AG08395 (cell line): ENCODE measurements at regions not wholly inside any gene's neighbourhood (a gene's known extent, or its start where the extent isn't known, plus 50 kb on each side); places are given as distances from the start of the nearest gene placed in this dataset.
A peak's percentile ranks its signal among the peaks of the same experiment; 100 is the strongest.

Experiments
- DNase-seq: peaks from one replicate; pipeline ENCODE4 v3.0.0; 2012; ENCODE audit warnings: mixed read lengths, low spot score

DNA sequence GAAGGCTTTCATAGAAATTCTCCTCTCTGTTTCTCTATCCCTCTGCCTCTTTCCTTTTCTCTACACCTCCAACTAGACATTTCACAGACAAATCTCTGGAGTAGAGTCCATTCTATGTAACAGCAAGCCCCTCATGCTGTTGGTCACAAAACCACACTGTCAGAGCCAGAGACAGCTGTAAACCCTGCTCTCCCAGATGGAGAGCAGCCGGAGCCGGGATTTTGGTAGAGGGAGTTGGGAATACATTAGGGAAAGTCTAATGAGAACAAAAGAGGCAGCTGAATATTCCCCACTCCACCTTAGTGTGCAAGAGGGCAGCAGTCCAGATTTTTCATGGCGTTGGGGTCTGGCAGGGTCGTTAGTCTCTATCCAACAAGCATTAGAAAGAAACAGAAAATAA, 68.3 kb upstream of the EDN1 start:
- no peak for DNase-seq

DNA sequence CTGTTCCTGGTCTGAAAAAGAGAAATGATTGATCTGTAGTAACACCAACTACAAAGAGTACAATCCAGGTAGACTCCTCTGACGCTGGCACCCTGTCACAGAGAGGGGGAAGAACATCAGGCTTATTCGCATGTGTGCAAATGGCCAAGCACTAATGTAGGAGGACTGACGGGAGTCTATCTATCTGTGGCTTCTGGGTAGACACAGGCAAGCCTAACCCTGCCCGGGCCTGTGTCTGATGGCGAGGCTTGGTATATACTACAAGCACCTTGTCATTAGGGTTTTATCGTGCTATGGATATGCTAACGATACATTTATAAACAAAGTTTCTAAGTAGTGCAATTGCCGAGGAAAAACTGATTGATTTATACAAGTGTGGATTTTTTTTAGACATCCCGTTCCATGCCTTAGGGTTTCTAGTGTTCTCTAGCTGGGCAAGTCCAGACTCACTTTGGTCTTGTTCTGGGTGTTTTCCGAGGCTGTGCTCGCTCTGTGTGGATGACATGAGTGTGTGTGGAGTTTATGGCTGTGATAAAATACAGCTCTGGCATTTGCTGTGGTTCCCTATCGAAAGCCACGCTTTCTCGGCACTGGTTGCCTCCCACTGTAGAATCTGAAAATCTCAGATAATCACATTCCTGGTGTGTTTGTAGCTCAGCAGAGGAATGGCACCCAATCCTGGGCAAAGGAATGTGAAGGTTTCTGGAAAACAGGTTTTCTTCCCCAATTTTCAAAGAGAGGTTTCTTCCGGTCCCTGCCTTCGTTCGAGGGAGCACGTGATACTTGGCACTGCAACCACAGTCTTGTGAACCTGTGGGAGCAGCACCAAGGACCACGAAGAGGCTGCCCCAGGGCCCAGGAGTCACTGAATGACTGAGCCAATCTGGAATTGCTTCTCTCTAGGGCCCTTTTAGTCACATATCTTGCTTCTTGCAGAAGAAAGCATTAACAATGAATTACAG, 67.5 kb upstream of the EDN1 start:
- no peak for DNase-seq

DNA sequence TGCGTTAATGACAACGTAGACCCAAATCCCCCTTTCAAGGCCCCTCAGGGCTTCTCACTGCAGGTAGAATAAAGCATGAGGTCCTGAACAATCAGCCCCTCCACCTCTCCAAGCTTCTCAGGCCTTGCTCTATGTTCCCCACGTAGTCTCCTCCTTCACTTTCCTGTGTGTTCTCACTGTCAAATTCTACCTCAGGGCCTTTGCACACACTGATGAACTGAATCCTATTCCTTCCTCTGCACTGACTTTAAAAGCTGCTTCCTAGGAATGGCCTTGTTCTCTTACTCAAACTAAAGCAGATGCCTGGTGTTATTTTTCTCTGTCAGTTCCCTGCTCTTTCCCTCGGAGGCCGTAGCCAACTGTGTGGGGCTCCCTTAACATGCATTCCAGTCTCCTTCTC, 66.8 kb upstream of the EDN1 start:
- no peak for DNase-seq

DNA sequence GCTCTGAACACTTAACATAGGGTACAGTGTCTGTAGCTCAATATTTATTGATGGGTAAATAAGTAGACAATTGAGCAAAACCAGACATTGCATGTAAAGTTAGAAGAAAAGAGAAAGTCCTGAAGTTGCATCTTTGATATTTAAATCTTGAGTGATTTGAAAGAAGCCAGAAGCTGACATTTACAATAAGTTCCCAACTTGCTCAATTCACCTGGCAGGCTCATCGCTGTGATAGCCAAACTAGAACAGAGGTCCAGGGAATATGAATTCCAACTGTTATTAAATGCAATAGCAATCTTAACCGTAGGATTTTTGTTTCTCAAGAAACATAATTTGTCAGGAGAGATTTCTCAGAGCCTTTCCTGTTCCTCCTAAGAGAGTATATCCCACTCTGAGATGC, 65.9 kb upstream of the EDN1 start:
- no peak for DNase-seq

DNA sequence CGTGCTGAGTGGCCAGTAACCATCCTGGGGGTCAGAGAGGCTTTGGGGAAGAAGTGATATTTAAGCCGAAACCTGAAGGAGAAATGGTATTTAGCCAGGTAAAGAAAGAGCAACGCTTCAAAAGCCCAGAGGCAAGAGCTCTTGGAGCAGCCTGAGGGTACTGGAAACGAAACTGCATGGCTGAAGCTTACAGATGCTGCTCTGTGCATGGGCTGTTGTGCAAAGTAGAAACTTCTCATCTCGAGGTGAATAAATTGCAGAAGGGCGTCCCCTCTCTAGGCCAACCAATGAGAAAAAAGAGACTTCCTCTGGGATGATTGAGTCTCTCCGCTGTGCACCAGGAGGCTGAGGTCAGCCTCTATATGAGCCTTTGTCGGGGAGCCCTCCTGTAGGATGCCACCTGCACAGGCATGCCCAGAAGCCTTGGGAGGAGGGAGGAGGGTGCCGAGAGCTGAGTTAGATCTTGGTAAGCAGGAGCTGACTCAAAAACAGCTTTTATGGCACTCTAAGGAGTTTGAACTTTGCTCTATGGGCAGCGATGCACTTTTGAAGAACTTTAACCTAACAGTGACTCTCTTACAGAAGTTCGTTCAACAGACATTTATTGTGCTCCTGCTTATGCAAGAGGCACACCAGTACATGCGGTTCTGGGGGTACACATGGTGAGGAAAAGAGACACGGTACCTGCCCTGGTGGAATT, 61.6 kb upstream of the EDN1 start:
- no peak for DNase-seq

DNA sequence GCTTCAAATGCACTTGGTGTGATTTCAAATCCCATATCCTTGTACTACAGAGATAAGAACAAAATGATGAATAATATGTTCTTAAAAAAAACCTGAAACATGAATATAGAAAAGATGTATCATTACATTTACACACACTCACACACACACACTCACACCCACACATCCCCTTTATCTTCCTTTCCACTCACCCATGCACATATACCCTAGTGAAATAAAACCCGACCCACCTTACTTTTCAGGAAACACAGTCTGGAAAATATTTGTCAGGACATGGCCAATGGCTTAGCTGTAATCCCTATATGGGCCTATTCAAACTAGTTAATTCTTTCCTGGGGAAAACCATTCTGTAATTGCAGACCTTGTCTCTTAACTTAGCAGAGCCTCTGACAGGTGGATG, 60.8 kb upstream of the EDN1 start:
- DNase-seq, result no peak

DNA sequence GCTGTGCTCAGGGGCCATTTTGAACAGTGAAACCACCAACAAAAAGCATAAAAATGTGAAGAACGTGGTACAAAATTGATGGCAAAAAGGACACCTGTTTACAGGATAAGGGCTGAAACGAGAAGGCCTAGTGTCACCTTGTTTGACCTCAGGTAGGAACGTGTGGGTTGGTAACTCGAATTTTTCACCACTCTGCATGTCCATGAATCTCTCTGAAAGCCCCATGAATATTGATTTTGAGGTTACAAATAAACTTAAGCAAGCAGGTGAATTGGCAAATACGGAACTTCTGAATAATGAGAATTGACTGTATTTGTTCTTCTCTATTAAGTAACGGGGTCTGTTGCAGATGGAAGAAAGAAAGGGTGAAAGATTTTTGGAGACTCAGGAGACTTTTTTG, 59.6 kb upstream of the EDN1 start:
- DNase-seq, result no peak

DNA sequence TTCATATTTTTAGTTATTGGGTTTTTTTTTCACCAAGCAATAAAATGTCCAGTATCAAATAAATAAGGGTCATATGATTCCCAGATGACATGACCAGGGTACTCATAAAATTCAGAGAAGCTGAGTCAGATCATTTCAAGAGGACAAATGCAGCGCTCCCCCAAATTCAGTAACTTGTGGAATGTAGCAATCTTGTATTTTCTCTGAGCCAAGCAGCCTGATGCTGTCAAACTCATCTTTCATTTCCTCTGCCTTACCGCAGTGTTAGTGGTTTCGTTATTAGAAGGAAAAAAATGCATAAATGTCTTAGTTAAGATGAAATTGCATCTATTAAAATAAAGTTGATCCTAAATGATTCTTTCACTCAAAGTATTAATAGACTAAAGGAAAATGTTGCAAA, 57.8 kb upstream of the EDN1 start:
- peak; percentile 62 for DNase-seq

DNA sequence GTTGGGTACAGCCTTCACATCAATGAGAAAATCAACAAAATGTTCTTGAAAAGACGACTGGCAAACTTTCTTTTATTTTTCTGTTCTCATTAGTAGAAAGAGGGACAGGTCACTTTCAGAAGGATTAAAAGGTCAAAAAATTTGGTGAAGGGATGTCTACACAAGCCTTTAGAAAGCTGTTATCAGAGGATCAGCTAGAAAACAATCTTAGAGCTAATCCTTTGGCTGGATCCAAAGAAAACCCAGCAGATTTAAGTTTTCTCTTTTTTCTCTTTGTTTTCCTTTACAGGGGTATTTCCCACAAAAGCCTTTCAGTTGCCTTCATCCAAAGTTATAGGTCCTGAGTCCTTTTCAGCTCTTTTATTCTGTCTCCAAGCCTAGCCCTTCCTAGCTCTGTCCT, 57.3 kb upstream of the EDN1 start:
- DNase-seq, result no peak

DNA sequence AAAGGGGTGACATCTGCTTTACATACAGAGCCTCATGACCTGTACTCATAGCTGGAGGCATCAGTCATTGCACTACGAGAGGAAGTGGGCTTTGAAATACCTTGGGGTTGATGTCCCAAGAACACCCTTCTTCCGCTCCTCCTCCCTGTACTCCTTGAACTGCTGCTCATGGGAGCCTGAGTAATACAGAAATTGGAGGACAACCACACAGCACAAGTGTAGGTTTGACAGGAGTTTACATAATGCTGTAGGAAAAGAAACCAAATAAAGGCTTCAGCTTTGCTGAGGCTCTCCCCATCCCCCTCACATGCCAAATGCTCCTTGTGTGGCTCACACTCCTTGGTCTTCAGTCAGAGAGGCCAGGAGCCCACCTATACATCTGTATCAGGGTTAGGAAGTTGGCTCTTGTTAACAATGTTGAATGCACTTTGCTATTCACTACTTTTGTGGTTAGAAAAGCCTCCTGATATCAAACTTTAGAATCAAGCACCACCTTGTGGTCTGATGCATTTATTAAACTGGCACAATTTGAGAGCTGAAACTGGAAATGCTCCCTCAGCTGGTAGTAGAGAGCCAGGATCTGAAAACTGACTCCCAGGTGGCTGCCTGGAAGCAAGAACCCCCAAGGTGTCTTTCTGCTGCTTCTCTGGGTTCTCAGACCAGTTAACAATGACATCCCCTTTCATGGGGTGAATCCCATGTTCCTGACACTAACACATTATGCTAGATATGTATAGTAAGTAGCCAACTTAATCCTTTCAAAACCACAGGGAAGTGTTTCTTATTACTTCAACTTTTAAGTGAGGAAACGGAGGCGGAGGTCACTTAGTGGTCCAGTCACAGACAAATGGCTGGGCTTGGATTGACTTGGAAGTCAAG, 56.2 kb upstream of the EDN1 start:
- DNase-seq, result peak; percentile 72

DNA sequence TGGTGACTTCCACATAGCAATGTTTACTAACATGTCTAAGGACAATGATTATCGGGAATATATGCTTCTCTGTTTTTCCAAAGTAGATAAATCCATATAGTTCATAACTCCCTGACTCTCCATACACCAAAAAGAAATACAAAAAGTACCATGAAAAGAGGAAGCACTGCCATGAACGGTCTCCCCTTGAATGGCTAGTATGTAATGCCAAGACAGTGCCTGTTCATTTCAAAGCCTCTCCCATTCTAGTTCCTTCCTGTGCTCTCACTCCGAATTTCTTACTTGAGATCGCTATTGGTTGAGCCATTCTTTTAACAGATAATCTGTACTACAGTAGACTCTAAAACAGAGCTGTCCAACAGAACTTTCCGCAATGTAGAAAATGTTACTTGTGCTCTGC, 54.8 kb upstream of the EDN1 start:
- no peak for DNase-seq

DNA sequence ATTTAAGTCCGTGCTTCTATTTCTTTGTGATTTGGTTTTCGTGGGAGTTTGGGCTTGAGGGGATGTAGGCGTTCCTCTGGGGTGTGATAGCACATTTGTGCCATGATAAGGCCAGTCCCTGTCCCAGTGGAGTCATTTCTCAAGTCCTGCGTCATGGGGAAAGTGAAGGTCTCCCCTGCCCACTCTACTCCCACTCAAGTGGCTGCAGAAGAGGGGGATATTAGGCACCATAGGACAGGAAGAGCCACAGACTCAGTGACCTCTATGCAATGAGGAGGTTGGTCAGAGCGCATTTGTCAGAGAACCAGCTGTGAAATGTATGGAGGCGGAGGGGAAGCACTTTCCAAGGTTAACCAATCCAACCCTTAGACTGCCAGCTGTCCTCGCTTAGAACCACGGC, 51.9 kb upstream of the EDN1 start:
- no peak for DNase-seq
